ENCODE measurements at regions not wholly inside any gene's neighbourhood (a gene's known extent, or its start where the extent isn't known, plus 50 kb on each side); places are given as distances from the start of the nearest gene placed in this dataset.

DNA sequence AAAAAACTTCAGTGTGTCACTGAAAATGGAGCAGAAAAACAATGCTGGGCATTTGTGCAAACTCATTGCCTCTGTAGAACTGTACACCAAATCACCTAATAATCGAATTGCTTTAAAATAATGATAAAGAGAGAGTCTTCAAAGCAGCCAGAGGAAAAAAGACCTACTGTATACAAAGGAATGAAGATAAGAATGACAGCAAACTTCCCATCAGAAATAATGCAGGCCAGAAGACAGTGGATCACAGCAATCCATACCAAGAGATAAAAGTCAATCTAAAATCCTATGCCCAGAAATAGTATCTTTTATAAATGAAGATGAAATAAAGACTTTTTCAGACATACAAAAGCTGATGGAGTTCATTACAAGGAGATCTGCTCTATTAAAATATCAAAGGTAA is 134.7 kb upstream of the VEPH1 start:
- TF ChIP-seq CREB5 (CRISPR knock-in tag; IDR thresholded peaks at IDR 0.05; ENCODE audit: low read depth) (no peak), TOX (CRISPR knock-in tag; IDR thresholded peaks at IDR 0.05; ENCODE audit: borderline replicate concordance) (no peak), PPARA (CRISPR knock-in tag; IDR thresholded peaks at IDR 0.05; ENCODE audit: borderline replicate concordance) (no peak), ISL1 (CRISPR knock-in tag; IDR thresholded peaks at IDR 0.05) (no peak), ZNF70 (CRISPR knock-in tag; IDR thresholded peaks at IDR 0.05) (no peak), ZC3H10 (CRISPR knock-in tag; IDR thresholded peaks at IDR 0.05) (no peak), TCF4 (CRISPR knock-in tag; IDR thresholded peaks at IDR 0.05; ENCODE audit: borderline replicate concordance) (no peak), ZNF8 (CRISPR knock-in tag; IDR thresholded peaks at IDR 0.05) (no peak), CSRNP3 (CRISPR knock-in tag; IDR thresholded peaks at IDR 0.05) (no peak), GLIS3 (CRISPR knock-in tag; IDR thresholded peaks at IDR 0.05) (no peak), OSR1 (CRISPR knock-in tag; IDR thresholded peaks at IDR 0.05) (no peak)
- TF ChIP-seq, protein P1, sequence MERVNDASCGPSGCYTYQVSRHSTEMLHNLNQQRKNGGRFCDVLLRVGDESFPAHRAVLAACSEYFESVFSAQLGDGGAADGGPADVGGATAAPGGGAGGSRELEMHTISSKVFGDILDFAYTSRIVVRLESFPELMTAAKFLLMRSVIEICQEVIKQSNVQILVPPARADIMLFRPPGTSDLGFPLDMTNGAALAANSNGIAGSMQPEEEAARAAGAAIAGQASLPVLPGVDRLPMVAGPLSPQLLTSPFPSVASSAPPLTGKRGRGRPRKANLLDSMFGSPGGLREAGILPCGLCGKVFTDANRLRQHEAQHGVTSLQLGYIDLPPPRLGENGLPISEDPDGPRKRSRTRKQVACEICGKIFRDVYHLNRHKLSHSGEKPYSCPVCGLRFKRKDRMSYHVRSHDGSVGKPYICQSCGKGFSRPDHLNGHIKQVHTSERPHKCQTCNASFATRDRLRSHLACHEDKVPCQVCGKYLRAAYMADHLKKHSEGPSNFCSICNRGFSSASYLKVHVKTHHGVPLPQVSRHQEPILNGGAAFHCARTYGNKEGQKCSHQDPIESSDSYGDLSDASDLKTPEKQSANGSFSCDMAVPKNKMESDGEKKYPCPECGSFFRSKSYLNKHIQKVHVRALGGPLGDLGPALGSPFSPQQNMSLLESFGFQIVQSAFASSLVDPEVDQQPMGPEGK (CRISPR knock-in tag; IDR thresholded peaks at IDR 0.05; ENCODE audit: borderline replicate concordance), result no peak
- TF ChIP-seq, protein P2, sequence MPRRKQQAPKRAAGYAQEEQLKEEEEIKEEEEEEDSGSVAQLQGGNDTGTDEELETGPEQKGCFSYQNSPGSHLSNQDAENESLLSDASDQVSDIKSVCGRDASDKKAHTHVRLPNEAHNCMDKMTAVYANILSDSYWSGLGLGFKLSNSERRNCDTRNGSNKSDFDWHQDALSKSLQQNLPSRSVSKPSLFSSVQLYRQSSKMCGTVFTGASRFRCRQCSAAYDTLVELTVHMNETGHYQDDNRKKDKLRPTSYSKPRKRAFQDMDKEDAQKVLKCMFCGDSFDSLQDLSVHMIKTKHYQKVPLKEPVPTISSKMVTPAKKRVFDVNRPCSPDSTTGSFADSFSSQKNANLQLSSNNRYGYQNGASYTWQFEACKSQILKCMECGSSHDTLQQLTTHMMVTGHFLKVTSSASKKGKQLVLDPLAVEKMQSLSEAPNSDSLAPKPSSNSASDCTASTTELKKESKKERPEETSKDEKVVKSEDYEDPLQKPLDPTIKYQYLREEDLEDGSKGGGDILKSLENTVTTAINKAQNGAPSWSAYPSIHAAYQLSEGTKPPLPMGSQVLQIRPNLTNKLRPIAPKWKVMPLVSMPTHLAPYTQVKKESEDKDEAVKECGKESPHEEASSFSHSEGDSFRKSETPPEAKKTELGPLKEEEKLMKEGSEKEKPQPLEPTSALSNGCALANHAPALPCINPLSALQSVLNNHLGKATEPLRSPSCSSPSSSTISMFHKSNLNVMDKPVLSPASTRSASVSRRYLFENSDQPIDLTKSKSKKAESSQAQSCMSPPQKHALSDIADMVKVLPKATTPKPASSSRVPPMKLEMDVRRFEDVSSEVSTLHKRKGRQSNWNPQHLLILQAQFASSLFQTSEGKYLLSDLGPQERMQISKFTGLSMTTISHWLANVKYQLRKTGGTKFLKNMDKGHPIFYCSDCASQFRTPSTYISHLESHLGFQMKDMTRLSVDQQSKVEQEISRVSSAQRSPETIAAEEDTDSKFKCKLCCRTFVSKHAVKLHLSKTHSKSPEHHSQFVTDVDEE (CRISPR knock-in tag; IDR thresholded peaks at IDR 0.05), result no peak
